ENCODE measurements at regions not wholly inside any gene's neighbourhood (a gene's known extent, or its start where the extent isn't known, plus 50 kb on each side); places are given as distances from the start of the nearest gene placed in this dataset.

GRCh38 chrX:95823796-95824195 lies 860.8 kb upstream of the DIAPH2 start:
- no peak for DNase-seq

- DNase-seq = no peak
Measured at GRCh38 chrX:95835223-95835622, 849.4 kb upstream of the DIAPH2 start.

GRCh38 chrX:95836517-95836916 lies 848.1 kb upstream of the DIAPH2 start:
- DNase-seq = no peak

- no peak for DNase-seq
Measured at GRCh38 chrX:95841863-95842262, 842.8 kb upstream of the DIAPH2 start.

- no peak for DNase-seq
Measured at GRCh38 chrX:95860127-95860526, 824.5 kb upstream of the DIAPH2 start.

GRCh38 chrX:95875661-95876060 lies 809.0 kb upstream of the DIAPH2 start:
- no peak for DNase-seq

GRCh38 chrX:95878874-95879273 lies 805.8 kb upstream of the DIAPH2 start:
- no peak for DNase-seq

GRCh38 chrX:95884186-95884585 lies 800.5 kb upstream of the DIAPH2 start:
- DNase-seq = peak; percentile 11

- DNase-seq = peak; percentile 31
Measured at GRCh38 chrX:95885074-95885473, 799.6 kb upstream of the DIAPH2 start.

GRCh38 chrX:95889279-95889678 lies 795.4 kb upstream of the DIAPH2 start:
- DNase-seq = no peak

- peak; percentile 4 for DNase-seq
Measured at GRCh38 chrX:95893636-95894035, 791.0 kb upstream of the DIAPH2 start.

- DNase-seq = no peak
Measured at GRCh38 chrX:95903490-95903889, 781.2 kb upstream of the DIAPH2 start.

GRCh38 chrX:95903975-95904374 lies 780.7 kb upstream of the DIAPH2 start:
- DNase-seq = no peak

- DNase-seq = no peak
Measured at GRCh38 chrX:95907081-95907480, 777.6 kb upstream of the DIAPH2 start.

GRCh38 chrX:95911062-95911461 lies 773.6 kb upstream of the DIAPH2 start:
- no peak for DNase-seq

GRCh38 chrX:95919605-95920004 lies 765.0 kb upstream of the DIAPH2 start:
- no peak for DNase-seq

GRCh38 chrX:95945528-95945927 lies 739.1 kb upstream of the DIAPH2 start:
- DNase-seq = no peak

GRCh38 chrX:95949588-95949987 lies 735.1 kb upstream of the DIAPH2 start:
- no peak for DNase-seq

GRCh38 chrX:95950679-95951078 lies 734.0 kb upstream of the DIAPH2 start:
- DNase-seq = peak; percentile 1

GRCh38 chrX:95953564-95953963 lies 731.1 kb upstream of the DIAPH2 start:
- DNase-seq = no peak

GRCh38 chrX:95956745-95957144 lies 727.9 kb upstream of the DIAPH2 start:
- no peak for DNase-seq

- peak; percentile 37 for DNase-seq
Measured at GRCh38 chrX:95973456-95974095, 711.1 kb upstream of the DIAPH2 start.

- DNase-seq = peak; percentile 60
Measured at GRCh38 chrX:95974096-95974470, 710.6 kb upstream of the DIAPH2 start.

- DNase-seq = no peak
Measured at GRCh38 chrX:95974890-95975289, 709.8 kb upstream of the DIAPH2 start.

- DNase-seq = no peak
Measured at GRCh38 chrX:95995583-95995982, 689.1 kb upstream of the DIAPH2 start.
